IMR-90 (cell line): ENCODE measurements at regions not wholly inside any gene's neighbourhood (a gene's known extent, or its start where the extent isn't known, plus 50 kb on each side); places are given as distances from the start of the nearest gene placed in this dataset.

Source experiments
- ATAC-seq: fragments of 200-7000 bp; cut with Tn5 transposase; 2 replicates; pipeline ENCODE4 v1.9.1; 2020; ENCODE audit warnings: low read depth, mild to moderate bottlenecking, moderate library complexity
- BruUV-seq: library from RNA; stranded (reverse); fragments of 400-500 nt; replicated peaks from 2 replicates; lab custom pipeline; 2021; lab: Mats Ljungman, UMichigan
- CTCF ChIA-PET: fragments of 300-600 bp; formaldehyde crosslinking; extraction: SDS; loops from one replicate; lab custom pipeline; 2021; ENCODE audit warnings: antibody characterized with exemption; lab: Yijun Ruan, JAX
- POLR2A ChIA-PET: fragments of 300-600 bp; sonication (Branson Sonifier 250); formaldehyde crosslinking; loops from one replicate; lab custom pipeline; 2022; ENCODE audit warnings: antibody characterized with exemption; ENCODE audit not compliant: unreplicated experiment; lab: Charles Lee
- DNase-seq: peaks from one replicate; pipeline ENCODE4 v3.0.0; 2013
- H2AFZ ChIP-seq: replicated peaks from 2 replicates; pipeline ENCODE3; 2013; ENCODE audit warnings: low read length, mild to moderate bottlenecking; ENCODE audit not compliant: poor library complexity
- H2AK5ac ChIP-seq: 2 replicates; pipeline ENCODE4 v1.6.1; 2013; ENCODE audit warnings: low read depth, low read length, inconsistent platforms
- H2AK9ac ChIP-seq: replicated peaks from 2 replicates; pipeline ENCODE3; 2013; ENCODE audit warnings: mild to moderate bottlenecking, low read depth, low read length, moderate library complexity; ENCODE audit not compliant: poor library complexity
- H2BK120ac ChIP-seq: 2 replicates; pipeline ENCODE4 v1.6.1; 2013; ENCODE audit warnings: low read depth, low read length, inconsistent platforms
- H2BK15ac ChIP-seq: 3 replicates; pipeline ENCODE4 v1.6.1; 2013; ENCODE audit warnings: low read depth, low read length, inconsistent platforms
- H2BK20ac ChIP-seq: 2 replicates; pipeline ENCODE4 v1.6.1; 2013; ENCODE audit warnings: low read depth, mild to moderate bottlenecking, inconsistent platforms, low read length, moderate library complexity
- H2BK5ac ChIP-seq: 2 replicates; pipeline ENCODE4 v1.6.1; 2013; ENCODE audit warnings: mild to moderate bottlenecking, low read depth, low read length, inconsistent platforms; ENCODE audit not compliant: poor library complexity, severe bottlenecking
- H3K14ac ChIP-seq: replicated peaks from 2 replicates; pipeline ENCODE4 v1.6.1; 2013; ENCODE audit warnings: low read depth, low read length, inconsistent platforms
- H3K18ac ChIP-seq: 2 replicates; pipeline ENCODE4 v1.6.1; 2013; ENCODE audit warnings: low read depth, low read length, control low read depth
- H3K23ac ChIP-seq: 2 replicates; pipeline ENCODE4 v1.6.1; 2013; ENCODE audit warnings: low read depth, low read length, inconsistent platforms
- H3K27ac ChIP-seq: 2 replicates; pipeline ENCODE4 v1.5.1; 2013; ENCODE audit warnings: mild to moderate bottlenecking, control low read depth, low read length; ENCODE audit not compliant: insufficient read depth
- H3K27me3 ChIP-seq: 2 replicates; pipeline ENCODE4 v1.6.1; 2013; ENCODE audit warnings: low read length; ENCODE audit not compliant: control insufficient read depth, insufficient read depth
- H3K36me3 ChIP-seq: 2 replicates; pipeline ENCODE4 v1.6.1; 2013; ENCODE audit warnings: low read length, mixed read lengths; ENCODE audit not compliant: control insufficient read depth, insufficient read depth
- H3K4ac ChIP-seq: 2 replicates; pipeline ENCODE4 v1.6.1; 2013; ENCODE audit warnings: low read depth, low read length, inconsistent platforms
- H3K4me1 ChIP-seq: 2 replicates; pipeline ENCODE4 v1.6.1; 2013; ENCODE audit warnings: low read length, mixed read lengths; ENCODE audit not compliant: control insufficient read depth, insufficient read depth
- H3K4me2 ChIP-seq: 2 replicates; pipeline ENCODE4 v1.6.1; 2013; ENCODE audit warnings: low read depth, mild to moderate bottlenecking, control low read depth, low read length, moderate library complexity
- H3K4me3 ChIP-seq: 2 replicates; pipeline ENCODE4 v1.5.1; 2013; ENCODE audit warnings: low read depth, mild to moderate bottlenecking, control low read depth, low read length, moderate library complexity; ENCODE audit not compliant: insufficient read depth
- H3K56ac ChIP-seq: 2 replicates; pipeline ENCODE4 v1.6.1; 2013; ENCODE audit warnings: low read length, inconsistent platforms; ENCODE audit not compliant: insufficient read depth; ENCODE audit errors: extremely low read depth
- H3K79me1 ChIP-seq, 2 experiments: 2 replicates each; pipeline ENCODE4 v1.6.1; 2013; ENCODE audit warnings: low read length in 2 of 2, inconsistent platforms in 1 of 2, low read depth in 1 of 2
- H3K9ac ChIP-seq: 2 replicates; pipeline ENCODE4 v1.6.1; 2013; ENCODE audit warnings: low read depth, low read length, control low read depth
- H3K9me1 ChIP-seq: 2 replicates; pipeline ENCODE4 v1.6.1; 2013; ENCODE audit warnings: low read length, inconsistent platforms; ENCODE audit not compliant: insufficient read depth
- H3K9me3 ChIP-seq: 2 replicates; pipeline ENCODE4 v1.6.1; 2013; ENCODE audit warnings: low read length; ENCODE audit not compliant: control insufficient read depth, insufficient read depth
- H4K20me1 ChIP-seq: 2 replicates; pipeline ENCODE4 v1.6.1; 2013; ENCODE audit warnings: low read length, inconsistent platforms; ENCODE audit not compliant: insufficient read depth
- H4K5ac ChIP-seq: 2 replicates; pipeline ENCODE4 v1.6.1; 2013; ENCODE audit warnings: mild to moderate bottlenecking, low read depth, low read length, control low read depth
- H4K8ac ChIP-seq, 2 experiments: 2 replicates each; pipeline ENCODE4 v1.6.1; 2013; ENCODE audit warnings: low read depth in 2 of 2, low read length in 2 of 2, control low read depth in 1 of 2, inconsistent platforms in 1 of 2
- H4K91ac ChIP-seq: 2 replicates; pipeline ENCODE4 v1.6.1; 2013; ENCODE audit warnings: low read depth, low read length, inconsistent platforms; ENCODE audit not compliant: insufficient read depth
- CEBPB ChIP-seq: IDR thresholded peaks from 2 replicates; pipeline ENCODE4 v1.6.1; 2012; ENCODE audit warnings: low read depth, low read length, improper control_type of control experiment
- CHD1 ChIP-seq: IDR thresholded peaks from 2 replicates; pipeline ENCODE4 v1.6.1; 2012; ENCODE audit warnings: low read depth, low read length, improper control_type of control experiment
- MAFK ChIP-seq: IDR thresholded peaks from 2 replicates; pipeline ENCODE4 v1.6.1; 2012; ENCODE audit warnings: low read depth, low read length, improper control_type of control experiment
- MAZ ChIP-seq: IDR thresholded peaks from 2 replicates; pipeline ENCODE4 v1.6.1; 2012; ENCODE audit warnings: low read depth, mild to moderate bottlenecking, low read length, improper control_type of control experiment, moderate library complexity, borderline replicate concordance
- MXI1 ChIP-seq: IDR thresholded peaks from 2 replicates; pipeline ENCODE4 v1.6.1; 2012; ENCODE audit warnings: low read depth, mild to moderate bottlenecking, low read length, moderate library complexity, borderline replicate concordance
- NFE2L2 ChIP-seq: fragments of 150-350 bp; IDR thresholded peaks from 2 replicates; pipeline ENCODE4 v1.6.1; 2016; ENCODE audit warnings: low read depth, mild to moderate bottlenecking, low read length
- POLR2A ChIP-seq: IDR thresholded peaks from 2 replicates; pipeline ENCODE4 v1.6.1; 2012; ENCODE audit warnings: mild to moderate bottlenecking, low read depth, low read length
- SMC3 ChIP-seq: fragments of 150-350 bp; IDR thresholded peaks from 2 replicates; pipeline ENCODE4 v1.6.1; 2016; ENCODE audit warnings: low read depth, mild to moderate bottlenecking, antibody characterized with exemption, low read length, moderate library complexity
- WGBS, 2 experiments: methylation state at CpG; one replicate each; pipeline versions ENCODE4 v1.1.5 to v1.1.7; 2013; ENCODE audit warnings: missing lambda C conversion rate in 2 of 2; ENCODE audit not compliant: insufficient read length in 1 of 2; ENCODE audit errors: extremely low coverage in 2 of 2; 5-methylcytosine and 5-hydroxymethylcytosine counted together
- dilution Hi-C: fragments of 300-500 bp; cut with HindIII; formaldehyde crosslinking; loops from one replicate; pipeline ENCODE4 v1.14.3; 2018; ENCODE audit warnings: low sequenced_read_pairs; ENCODE audit not compliant: unreplicated experiment
- in situ Hi-C: fragments of 300-500 bp; cut with MboI; formaldehyde crosslinking; loops from 3 replicates; pipeline ENCODE4 v1.14.3; 2019; ENCODE audit warnings: low sequenced_read_pairs, inconsistent platforms, mixed read lengths
- intact Hi-C: fragments of 100-400 bp; cut with micrococcal nuclease; formaldehyde crosslinking; loops from 2 replicates; pipeline ENCODE4 v1.10.0; 2022

DNA sequence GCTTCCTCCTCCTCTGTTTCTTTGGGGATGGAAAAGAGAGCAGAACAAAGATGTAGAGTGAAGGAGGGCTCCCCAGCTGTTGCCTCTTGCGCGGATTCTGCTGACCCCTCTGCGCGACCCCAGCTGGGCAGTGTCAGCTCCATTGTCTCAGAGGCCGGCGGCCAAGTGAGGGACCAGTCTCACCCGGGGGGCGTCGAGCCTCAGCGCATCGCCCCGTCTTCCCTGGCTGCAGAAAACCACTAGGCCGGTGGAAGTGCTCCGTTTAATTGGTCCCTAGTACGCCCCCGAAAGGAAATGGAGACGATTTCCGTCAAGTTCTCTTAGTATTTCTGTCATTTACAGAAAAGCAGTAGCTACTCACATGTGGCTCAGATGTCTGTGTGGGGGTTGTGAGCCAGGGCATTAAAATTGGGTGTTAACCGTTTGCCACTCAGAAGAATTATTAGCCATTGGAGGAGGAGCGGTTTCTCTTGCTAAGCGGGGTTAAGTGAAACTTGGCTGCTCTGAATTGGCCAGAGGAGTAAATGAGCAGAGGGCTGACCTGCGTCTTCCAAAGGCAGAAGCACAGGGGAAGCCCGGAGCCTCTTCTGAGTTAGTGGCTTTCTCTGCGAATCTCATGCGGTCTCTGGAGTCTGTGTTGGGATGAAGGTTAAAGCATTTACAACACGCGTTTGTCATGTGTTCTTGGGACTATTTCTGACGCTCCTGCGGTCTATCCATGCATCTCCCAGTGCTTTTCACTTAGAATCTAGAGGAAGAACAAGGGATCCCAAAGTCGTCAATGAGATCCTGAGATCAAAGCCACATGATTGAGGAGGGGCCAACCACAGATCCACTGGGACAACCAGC is 132.8 kb upstream of the MYO16 start:
- no peak overlapping the region for H2BK120ac ChIP-seq
- H3K4ac ChIP-seq, result no peak overlapping the region
- H2BK5ac ChIP-seq, result no peak overlapping the region
- ChIA-PET POLR2A (no interaction called here), CTCF (no interaction called here)
- dilution Hi-C loops (no loop called here), in situ Hi-C loops (no loop called here), intact Hi-C loops (no loop called here)
- no peak overlapping the region for H3K23ac ChIP-seq
- H3K56ac ChIP-seq, result no peak overlapping the region
- no peak overlapping the region for H3K9ac ChIP-seq
- H3K36me3 ChIP-seq, result no peaks in the 10 kb centered on the region
- no peak overlapping the region for H2AK9ac ChIP-seq
- H2AK5ac ChIP-seq, result no peak overlapping the region
- 4% methylated on average over 3 of the region's 30 CpGs; no CpG with 5 or more reads in 1 of the 2 experiments for WGBS, 2 experiments
- no peak overlapping the region for H4K91ac ChIP-seq
- H3K27ac ChIP-seq, result no peak overlapping the region
- no peak overlapping the region for H3K18ac ChIP-seq
- BruUV-seq, result no TSS peak
- no peak overlapping the region for H3K14ac ChIP-seq
- no peak overlapping the region for H3K4me2 ChIP-seq
- H4K5ac ChIP-seq, result no peak overlapping the region
- H3K79me1 ChIP-seq, result no peaks in the 10 kb centered on the region
- peaks cover 27% of the 10 kb centered on the region for H3K27me3 ChIP-seq
- H3K9me1 ChIP-seq, result no peaks in the 10 kb centered on the region
- no peak overlapping the region for H2AFZ ChIP-seq
- no peak overlapping the region for H4K8ac ChIP-seq
- ATAC-seq, result no peak
- DNase-seq, result no peak
- H3K9me3 ChIP-seq, result no peaks in the 10 kb centered on the region; the same call in 1 of the 2 replicates
- no peak overlapping the region for H2BK15ac ChIP-seq
- H4K20me1 ChIP-seq, result no peaks in the 10 kb centered on the region
- TF ChIP-seq MAZ (no peak), SMC3 (no peak), CHD1 (no peak), NFE2L2 (no peak), MXI1 (no peak), POLR2A (no peak), CEBPB (no peak), MAFK (no peak)
- no peak overlapping the region for H2BK20ac ChIP-seq
- no peaks in the 10 kb centered on the region for H3K4me1 ChIP-seq
- no peak overlapping the region for H3K4me3 ChIP-seq
